Activated T-helper 9 cell treated with anti-CD3 and anti-CD28 coated beads, Interleukin-2, amount 50 U/mL, for 16 hours (primary cell): ENCODE measurements at regions not wholly inside any gene's neighbourhood (a gene's known extent, or its start where the extent isn't known, plus 50 kb on each side); places are given as distances from the start of the nearest gene placed in this dataset.

Experiments used
- DNase-seq: peaks from one replicate; pipeline ENCODE4 v3.0.0-alpha.2; 2020; ENCODE audit warnings: low read depth

DNA sequence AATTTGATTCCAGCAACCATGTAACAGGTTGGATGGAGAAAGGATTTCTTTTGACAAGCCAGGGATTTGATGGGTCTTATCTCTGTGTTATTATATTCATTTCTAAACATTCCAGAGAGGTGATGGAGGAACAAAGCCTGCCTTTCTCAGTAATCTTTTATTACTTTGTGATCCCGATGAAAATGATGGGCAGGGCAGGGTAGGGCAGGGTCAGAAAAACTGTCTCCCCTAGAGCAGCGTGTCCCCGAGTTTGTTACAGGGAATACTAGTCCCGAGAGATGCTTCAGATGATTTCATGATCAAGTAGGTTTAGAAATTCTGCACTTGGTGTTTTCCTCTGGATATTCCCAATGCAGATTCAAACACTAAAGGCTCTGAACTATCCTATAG lies 111.8 kb upstream of the RGMA start:
- DNase-seq: no peak

DNA sequence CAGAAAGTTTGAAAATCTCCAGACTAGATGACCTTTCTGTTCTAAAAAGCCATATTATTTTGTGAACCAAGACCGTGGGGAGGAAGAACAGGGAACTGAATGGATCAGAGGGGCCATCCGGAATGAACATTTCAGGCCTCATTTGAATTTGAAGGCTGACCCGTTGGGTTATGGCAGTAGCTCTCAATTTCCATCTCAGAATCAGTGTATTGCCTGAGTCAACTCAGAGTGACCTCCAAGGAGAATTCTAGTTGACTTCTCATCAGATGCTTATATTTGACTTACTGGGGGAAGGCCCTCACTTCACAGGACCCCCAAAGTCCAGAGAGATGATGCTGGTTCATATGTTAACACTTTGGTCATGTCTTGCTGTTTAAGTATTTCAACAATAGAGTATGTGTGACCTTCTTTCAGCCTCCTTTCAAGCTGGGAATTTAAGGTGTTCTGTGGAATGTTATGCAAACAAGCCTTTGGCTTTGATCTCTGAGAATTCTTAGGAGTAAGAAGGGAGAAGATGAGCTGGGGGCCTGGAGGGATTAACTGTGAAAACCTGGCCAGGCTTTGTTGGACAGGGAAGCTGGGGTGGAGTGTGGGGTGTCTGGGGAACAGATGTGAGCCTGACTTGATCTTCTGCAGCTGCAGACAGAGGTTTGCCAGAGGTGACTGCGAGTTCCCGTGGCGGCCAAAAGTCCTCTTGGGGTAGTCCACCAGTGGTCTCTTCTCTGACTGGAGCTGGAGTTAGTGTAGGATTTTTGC lies 111.2 kb upstream of the RGMA start:
- DNase-seq: no peak

GRCh38 chr15:93196135-93196670 lies 107.2 kb upstream of the RGMA start:
- no peak for DNase-seq

- no peak for DNase-seq
Measured at GRCh38 chr15:93195109-93195508, 106.1 kb upstream of the RGMA start.

DNA sequence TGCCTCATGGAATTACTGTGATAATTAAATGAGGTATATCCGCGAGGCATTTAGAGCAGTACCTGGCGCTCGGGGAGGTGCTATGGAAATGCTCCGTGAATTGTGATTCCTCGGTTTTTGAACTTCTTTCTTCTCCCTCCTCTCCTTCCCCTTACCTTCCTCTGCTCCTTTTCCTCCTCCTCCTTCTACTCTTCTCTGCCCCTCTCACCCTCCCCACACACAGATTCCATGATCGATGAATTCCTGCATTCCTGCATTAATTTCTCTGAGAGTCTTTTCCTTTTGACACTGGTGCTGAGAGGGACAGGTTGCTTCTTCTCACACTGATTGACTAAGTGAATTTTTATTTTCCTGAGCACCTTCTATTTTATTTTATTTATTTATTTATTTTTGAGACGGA lies 101.2 kb upstream of the RGMA start:
- DNase-seq: no peak

DNA sequence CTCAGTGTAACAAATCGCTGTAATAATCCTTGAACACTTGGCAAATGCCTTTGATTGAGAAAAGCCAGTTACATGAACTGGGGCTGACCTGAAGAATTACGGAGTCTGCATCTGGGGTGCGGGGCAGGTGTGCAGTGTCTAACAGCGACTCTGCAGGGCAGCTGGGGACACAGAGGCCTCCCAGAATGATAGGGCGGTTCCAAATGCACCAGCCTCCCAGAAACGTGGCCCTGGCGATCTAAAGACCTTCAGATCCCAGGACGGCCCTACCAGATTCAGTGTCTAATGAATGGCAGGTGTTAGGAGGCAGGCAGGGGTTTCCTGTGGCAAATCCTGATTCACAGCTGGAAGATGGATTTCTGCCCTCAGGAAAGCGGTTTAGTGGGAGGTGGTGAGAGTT lies 100.5 kb upstream of the RGMA start:
- DNase-seq: no peak

DNA sequence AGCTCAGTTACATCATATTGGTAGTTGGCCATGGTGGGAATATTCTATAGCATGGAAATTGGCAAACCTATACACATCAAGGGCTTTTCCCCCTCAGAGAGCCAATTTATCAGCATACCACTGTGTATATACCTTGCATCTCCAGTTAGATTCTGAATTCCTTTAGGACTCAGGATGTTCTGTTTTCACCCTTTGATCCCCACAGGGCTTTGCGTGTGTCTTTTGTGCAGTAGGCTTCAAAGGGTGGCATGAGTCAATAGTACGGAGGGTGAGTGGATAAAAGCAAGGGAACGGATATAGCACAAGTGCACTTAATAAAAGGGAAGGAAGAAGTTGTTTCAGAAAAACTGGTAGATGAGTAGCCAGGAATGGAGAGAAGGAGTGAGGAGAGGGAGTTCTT lies 99.2 kb upstream of the RGMA start:
- no peak for DNase-seq

DNA sequence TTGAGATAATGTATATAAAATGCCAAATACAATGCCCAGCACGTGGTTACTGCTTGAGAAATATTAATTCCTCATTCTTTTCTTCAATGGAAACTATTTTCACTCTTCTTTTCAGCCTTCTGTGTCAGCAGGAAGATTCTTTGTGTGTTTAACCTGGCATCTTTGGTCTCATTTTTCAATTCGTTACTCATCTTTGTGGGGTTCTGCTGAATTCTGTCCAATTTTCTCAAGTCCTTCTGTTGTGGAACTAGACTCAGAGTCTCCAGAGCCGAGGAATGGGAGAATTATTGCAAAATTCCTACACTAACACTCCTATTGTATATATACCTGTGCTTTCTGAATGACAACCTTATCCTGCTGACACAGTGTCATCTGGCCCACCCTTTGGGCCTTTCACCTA lies 96.8 kb upstream of the RGMA start:
- no peak for DNase-seq

DNA sequence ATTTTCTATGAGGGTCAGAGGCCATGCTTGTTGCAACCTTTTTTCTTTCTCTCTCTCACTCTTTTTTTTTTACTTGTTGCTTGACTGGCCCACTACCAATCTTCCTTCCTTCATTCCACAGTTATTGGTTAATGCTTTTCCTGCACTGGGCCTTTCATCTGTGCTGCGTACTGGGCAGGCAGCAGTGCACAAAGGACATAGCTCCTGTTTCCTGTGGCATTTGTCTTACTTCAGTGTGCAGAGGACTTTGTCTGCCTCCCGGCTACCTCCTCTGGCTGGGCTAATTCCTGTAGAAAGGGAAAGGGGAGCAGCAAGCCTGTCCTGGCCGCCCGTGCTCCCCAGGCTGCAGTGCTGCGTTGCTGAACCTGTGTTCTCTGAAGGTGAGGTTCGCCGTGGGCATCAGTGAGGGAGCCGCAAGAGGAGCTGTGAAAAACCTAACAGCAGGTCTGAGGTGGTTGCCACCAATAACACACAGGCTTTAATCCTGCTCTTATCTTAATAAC lies 93.7 kb upstream of the RGMA start:
- DNase-seq: no peak

DNA sequence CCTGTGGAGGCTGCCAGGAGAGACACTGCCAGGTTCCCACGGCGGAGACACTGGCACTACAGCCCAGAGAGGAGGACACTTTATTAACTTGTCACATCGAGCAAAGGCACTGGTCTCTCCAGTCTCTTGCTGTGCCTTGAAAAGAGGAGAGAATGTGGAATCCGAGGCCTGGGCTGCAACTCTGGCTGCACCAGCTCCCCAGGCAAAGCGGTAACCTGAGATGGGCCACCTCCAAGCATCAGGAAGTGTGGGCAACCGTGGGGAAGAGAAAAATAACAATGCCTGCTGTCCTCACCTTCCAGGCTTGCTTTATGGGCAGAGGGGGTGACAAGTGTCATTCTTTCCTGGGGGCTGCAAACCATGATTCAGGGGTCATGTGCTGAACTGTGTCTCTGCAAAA lies 91.6 kb upstream of the RGMA start:
- DNase-seq: no peak

GRCh38 chr15:93180128-93180527 lies 91.1 kb upstream of the RGMA start:
- no peak for DNase-seq

DNA sequence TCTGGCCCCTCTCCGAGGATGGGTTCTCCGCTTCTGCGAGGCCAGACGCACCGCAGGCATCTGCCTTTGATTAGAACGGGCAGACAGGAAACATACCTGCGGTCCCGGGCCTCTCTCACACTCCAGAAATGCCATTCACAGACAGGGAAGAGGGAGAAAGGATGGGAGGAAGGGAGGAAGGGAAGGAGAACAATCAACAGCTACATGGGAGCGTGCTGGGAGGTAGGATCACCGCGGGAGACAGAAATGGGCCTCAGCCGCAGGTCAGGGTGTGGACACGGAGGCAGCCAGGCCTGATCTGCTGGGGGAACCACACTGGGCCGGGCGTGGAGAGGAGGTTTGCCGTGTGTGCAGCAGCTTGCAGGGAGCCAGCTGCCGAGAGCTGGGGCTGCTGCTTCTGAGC lies 90.7 kb upstream of the RGMA start:
- no peak for DNase-seq

DNA sequence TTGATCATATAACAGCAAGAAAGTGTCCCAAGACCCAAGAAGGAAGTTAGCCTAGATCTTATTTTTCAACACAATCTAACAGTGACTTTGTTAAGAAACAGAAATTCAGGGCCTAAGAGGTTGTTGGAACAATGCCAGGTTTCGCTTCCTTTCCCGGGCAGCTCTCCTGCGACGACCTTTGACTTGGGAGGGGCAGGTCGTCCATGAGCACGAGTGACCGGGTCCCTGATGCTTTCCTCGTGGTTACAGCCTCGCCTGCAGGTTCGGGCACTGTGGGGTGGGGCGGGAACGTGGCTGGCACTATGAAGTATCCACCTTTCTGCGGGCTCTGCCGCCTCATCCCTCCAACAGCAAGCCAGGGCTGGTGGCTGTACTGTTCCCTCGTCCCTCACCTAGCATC lies 90.1 kb upstream of the RGMA start:
- DNase-seq: no peak

GRCh38 chr15:93178371-93178770 lies 89.4 kb upstream of the RGMA start:
- no peak for DNase-seq

DNA sequence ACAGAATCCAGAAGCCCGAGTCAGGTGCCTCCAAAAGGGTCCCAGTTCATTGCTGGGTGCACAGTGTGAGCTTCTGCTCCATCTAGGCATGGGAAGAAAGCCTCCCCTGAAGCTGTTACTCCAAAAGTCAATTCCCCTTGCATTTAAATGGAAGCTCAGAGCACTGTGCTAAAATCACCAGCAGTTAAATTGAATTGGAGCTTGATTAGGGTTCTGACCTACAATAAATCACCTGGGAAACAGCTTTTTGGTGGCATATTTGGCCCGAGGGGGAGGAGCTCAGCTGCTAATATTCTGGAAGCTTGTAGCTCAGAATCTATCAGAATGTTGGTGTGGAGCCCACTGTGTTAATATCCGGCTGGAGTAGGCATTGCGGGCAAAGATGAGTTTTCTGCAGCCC lies 87.1 kb upstream of the RGMA start:
- DNase-seq: no peak

DNA sequence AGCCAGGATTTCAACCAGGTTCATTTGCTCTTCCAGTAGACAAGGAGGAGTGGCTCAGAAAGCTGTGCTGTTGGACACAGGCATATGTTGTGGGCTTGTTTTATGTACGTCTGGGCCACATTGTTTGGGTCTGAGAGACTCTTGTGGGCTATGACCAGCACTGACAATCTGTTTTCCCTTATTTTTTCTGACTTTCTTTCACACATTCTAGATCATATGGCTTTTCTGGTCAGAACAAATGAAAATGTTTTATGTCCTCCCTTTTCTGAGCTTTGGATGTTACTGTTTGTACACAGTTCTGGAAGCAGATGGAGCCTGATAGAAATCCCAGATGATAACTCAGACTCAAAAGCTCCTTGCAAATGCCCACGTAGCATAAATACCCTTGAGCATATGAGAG lies 85.8 kb upstream of the RGMA start:
- DNase-seq: no peak

- DNase-seq: no peak
Measured at GRCh38 chr15:93173369-93173768, 84.4 kb upstream of the RGMA start.

DNA sequence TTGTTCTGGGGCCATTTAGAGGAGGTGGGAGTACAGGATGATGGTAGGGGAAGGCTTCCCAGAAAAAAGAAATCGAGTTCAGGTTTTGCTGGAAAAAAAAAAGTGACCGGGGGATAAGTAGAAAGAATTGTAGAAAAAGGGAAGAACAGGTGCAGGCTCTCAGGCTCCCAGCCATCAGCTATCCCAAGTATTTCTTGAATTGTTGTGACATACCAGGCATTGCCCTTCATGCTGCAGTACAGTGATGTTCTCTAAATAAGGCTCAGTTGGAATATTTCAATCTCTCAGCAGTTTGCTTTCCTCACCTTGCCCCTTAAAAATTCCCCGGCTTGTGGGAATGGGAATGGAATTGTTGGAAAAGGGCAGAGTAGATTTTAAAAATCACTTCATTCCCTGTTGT lies 82.5 kb upstream of the RGMA start:
- DNase-seq: no peak

DNA sequence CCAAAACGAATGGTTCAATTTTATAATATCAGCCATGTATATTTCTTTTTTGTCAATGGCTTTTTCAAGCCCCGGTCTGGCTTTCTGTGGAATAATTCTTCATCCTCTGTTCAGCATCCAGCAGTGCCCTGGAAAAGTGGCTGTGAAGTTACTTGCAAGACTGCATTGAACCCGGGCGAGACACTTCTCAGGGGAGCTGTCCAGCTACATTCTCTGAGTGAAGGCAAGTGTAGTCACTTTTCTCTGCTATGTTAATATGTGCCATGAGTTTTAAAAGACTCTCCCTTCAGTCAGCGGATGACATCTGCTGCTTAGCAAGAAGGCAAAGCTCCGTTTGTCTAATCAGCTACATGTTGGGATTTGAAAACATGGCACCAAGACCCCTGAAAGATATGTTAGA lies 81.3 kb upstream of the RGMA start:
- no peak for DNase-seq

DNA sequence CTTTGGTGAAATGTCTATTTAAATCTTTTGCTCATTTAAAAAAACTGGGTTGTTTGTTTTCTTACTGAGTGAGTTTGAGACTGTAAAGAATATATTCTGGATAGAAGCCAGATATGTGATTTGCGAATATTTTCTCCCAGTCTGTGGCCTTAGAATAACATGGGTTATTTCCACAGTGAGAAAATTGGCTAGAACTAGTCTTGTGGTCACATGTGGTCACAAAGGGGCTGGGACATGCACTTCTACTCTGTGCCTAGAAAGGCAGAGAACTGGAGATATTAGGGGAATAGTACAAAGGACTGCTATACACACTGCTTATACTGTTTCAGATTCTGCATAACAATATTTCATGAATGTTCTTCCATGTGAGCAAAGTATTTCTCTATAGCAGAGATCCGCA lies 79.9 kb upstream of the RGMA start:
- no peak for DNase-seq

DNA sequence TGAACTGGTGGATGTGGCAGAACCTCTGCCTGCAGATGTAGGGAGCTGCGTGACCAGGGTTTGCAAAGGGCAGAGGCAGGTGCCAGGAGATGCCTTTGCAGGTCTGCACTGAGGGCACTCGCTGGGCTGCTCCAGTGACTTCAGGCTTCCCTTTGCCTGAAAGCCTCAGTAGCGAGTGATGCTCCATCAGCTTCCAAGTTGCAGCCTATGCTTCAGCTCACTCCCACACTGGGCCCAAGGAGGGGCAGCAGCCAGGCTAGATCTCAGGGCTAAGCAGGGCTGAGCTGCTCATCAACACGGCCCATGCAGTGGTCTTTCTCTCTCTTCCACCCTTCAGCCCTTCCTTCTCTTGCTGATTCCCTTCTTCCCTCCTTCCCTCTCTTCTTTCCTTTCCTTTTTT lies 78.3 kb upstream of the RGMA start:
- no peak for DNase-seq

GRCh38 chr15:93166675-93167074 lies 77.7 kb upstream of the RGMA start:
- no peak for DNase-seq

GRCh38 chr15:93165734-93166470 lies 76.9 kb upstream of the RGMA start:
- DNase-seq: no peak

GRCh38 chr15:93164409-93164808 lies 75.4 kb upstream of the RGMA start:
- no peak for DNase-seq
